CD14-positive monocyte (primary cell): ENCODE measurements at regions not wholly inside any gene's neighbourhood (a gene's known extent, or its start where the extent isn't known, plus 50 kb on each side); places are given as distances from the start of the nearest gene placed in this dataset.
"Not testable (repeated sequence)": the region's sequence is repeated elsewhere in the genome, so short reads cannot be mapped to it uniquely, and the experiment has no call there.

Experiments
- DNase-seq, 3 donors: peaks; one replicate each; pipeline ENCODE4 v3.0.0-alpha.2; 2011 to 2022
- H2AFZ ChIP-seq: 2 replicates; pipeline ENCODE4 v1.6.0; 2012; ENCODE audit warnings: mild to moderate bottlenecking, low read depth, low read length, inconsistent platforms; ENCODE audit not compliant: insufficient read depth, poor library complexity, severe bottlenecking
- H3K27ac ChIP-seq, 2 donors: 1 replicate in 1 of 2; 2 replicates in 1 of 2; pipeline ENCODE4 v1.5.1; 2012 to 2013; ENCODE audit warnings: low read length in 2 of 2, control low read depth in 1 of 2, inconsistent platforms in 1 of 2, low read depth in 1 of 2, mild to moderate bottlenecking in 1 of 2
- H3K27me3 ChIP-seq, 2 donors: one replicate each; pipeline versions ENCODE4 v1.6.0 to v1.6.1; 2011 to 2013; ENCODE audit warnings: low read length in 2 of 2; ENCODE audit not compliant: control insufficient read depth in 2 of 2, insufficient read depth in 2 of 2
- H3K36me3 ChIP-seq, 2 donors: replicated peaks in 1 of 2; 1 replicate in 1 of 2; 2 replicates in 1 of 2; pipeline versions ENCODE4 v1.5.1 to v1.6.1; 2012 to 2013; ENCODE audit warnings: low read length in 2 of 2, control low read depth in 1 of 2, inconsistent platforms in 1 of 2, mild to moderate bottlenecking in 1 of 2; ENCODE audit not compliant: insufficient read depth in 2 of 2, control insufficient read depth in 1 of 2
- H3K4me1 ChIP-seq, 2 donors: 1 replicate in 1 of 2; 2 replicates in 1 of 2; pipeline versions ENCODE4 v1.5.1 to v1.6.1; 2012 to 2013; ENCODE audit warnings: low read length in 2 of 2, control low read depth in 1 of 2, inconsistent platforms in 1 of 2, mild to moderate bottlenecking in 1 of 2, moderate library complexity in 1 of 2; ENCODE audit not compliant: insufficient read depth in 2 of 2, control insufficient read depth in 1 of 2
- H3K4me2 ChIP-seq: replicated peaks from 2 replicates; pipeline ENCODE3; 2012; ENCODE audit warnings: low read length, moderate library complexity, mild to moderate bottlenecking; ENCODE audit not compliant: poor library complexity, severe bottlenecking; ENCODE audit errors: extremely low read depth
- H3K4me3 ChIP-seq, 3 experiments: fragments of 200-600 bp in 1 of 3; sonication (generic) in 1 of 3; replicated peaks in 1 of 3; 1 replicate in 2 of 3; 2 replicates in 1 of 3; pipeline ENCODE4 v1.5.1; 2011 to 2013; ENCODE audit warnings: low read length in 3 of 3, mild to moderate bottlenecking in 3 of 3, control low read depth in 2 of 3, low read depth in 2 of 3, inconsistent platforms in 1 of 3, moderate library complexity in 1 of 3
- H3K79me2 ChIP-seq: 2 replicates; pipeline ENCODE4 v1.6.0; 2012; ENCODE audit warnings: mild to moderate bottlenecking, control low read depth, inconsistent platforms, low read length, moderate library complexity; ENCODE audit not compliant: insufficient read depth
- H3K9ac ChIP-seq: 2 replicates; pipeline ENCODE4 v1.6.0; 2017; ENCODE audit warnings: low read length, mild to moderate bottlenecking; ENCODE audit not compliant: insufficient read depth, poor library complexity, severe bottlenecking
- H3K9me3 ChIP-seq, 2 donors: replicated peaks in 1 of 2; 1 replicate in 1 of 2; 2 replicates in 1 of 2; pipeline versions ENCODE4 v1.5.1 to v1.6.1; 2012 to 2013; ENCODE audit warnings: low read length in 2 of 2, control low read depth in 1 of 2; ENCODE audit not compliant: control insufficient read depth in 1 of 2, insufficient read depth in 1 of 2
- H4K20me1 ChIP-seq: 2 replicates; pipeline ENCODE4 v1.6.0; 2012; ENCODE audit warnings: mild to moderate bottlenecking, low read length, control low read depth, moderate library complexity; ENCODE audit not compliant: insufficient read depth
- H3K27ac Mint-ChIP-seq, 7 donors: one replicate each; pipeline ENCODE4 v1.8.0; 2020; ENCODE audit warnings: mild to moderate bottlenecking in 7 of 7, mixed read lengths in 7 of 7, moderate library complexity in 6 of 7, inconsistent platforms in 2 of 7
- H3K27me3 Mint-ChIP-seq, 3 donors: one replicate each; pipeline ENCODE4 v1.8.0; 2021 to 2022; ENCODE audit warnings: low read depth in 3 of 3, mild to moderate bottlenecking in 3 of 3, mixed read lengths in 3 of 3, moderate library complexity in 3 of 3, inconsistent platforms in 1 of 3
- H3K36me3 Mint-ChIP-seq, 2 donors: one replicate each; pipeline ENCODE4 v1.8.0; 2020; ENCODE audit warnings: mixed read lengths in 2 of 2, inconsistent platforms in 1 of 2, mild to moderate bottlenecking in 1 of 2
- H3K4me1 Mint-ChIP-seq: one replicate; pipeline ENCODE4 v1.8.0; 2020; ENCODE audit warnings: mild to moderate bottlenecking, mixed read lengths
- H3K4me3 Mint-ChIP-seq, 2 donors: one replicate each; pipeline ENCODE4 v1.8.0; 2020; ENCODE audit warnings: mild to moderate bottlenecking in 2 of 2, mixed read lengths in 2 of 2, moderate library complexity in 1 of 2
- H3K9me3 Mint-ChIP-seq, 7 donors: one replicate each; pipeline ENCODE4 v1.8.0; 2020 to 2022; ENCODE audit warnings: mixed read lengths in 7 of 7, mild to moderate bottlenecking in 6 of 7, moderate library complexity in 6 of 7, inconsistent platforms in 2 of 7
- CTCF ChIP-seq: fragments of 200-600 bp; IDR thresholded peaks from one replicate; pipeline ENCODE4 v1.8.0; 2022; ENCODE audit warnings: antibody characterized with exemption, mild to moderate bottlenecking
- whole genome bisulfite sequencing: methylation state at CpG from one replicate; pipeline ENCODE4 v1.1.5; 2013; ENCODE audit warnings: missing lambda C conversion rate; ENCODE audit not compliant: insufficient coverage; 5-methylcytosine and 5-hydroxymethylcytosine counted together
- intact Hi-C, 2 donors: fragments of 100-400 bp; cut with micrococcal nuclease; formaldehyde crosslinking; loops; one replicate each; pipeline versions ENCODE4 v1.15.0 to v1.15.1; 2023

GRCh38 chr14:57136669-57137328 is 131.9 kb downstream of the EXOC5 start:
- DNase-seq, result no peak
- no peaks in the 10 kb centered on the region for H3K27me3 ChIP-seq
- no peak overlapping the region for H3K27ac Mint-ChIP-seq

GRCh38 chr14:57127809-57128208 is 140.9 kb downstream of the EXOC5 start:
- H3K27ac Mint-ChIP-seq, H3K79me2 ChIP-seq, H3K36me3 Mint-ChIP-seq, H2AFZ ChIP-seq, H3K4me1 ChIP-seq, DNase-seq, H3K27me3 ChIP-seq, H3K4me1 Mint-ChIP-seq, H3K9me3 ChIP-seq, H3K27ac ChIP-seq, intact Hi-C loops, H3K27me3 Mint-ChIP-seq, H3K4me2 ChIP-seq, H4K20me1 ChIP-seq, H3K9ac ChIP-seq, H3K4me3 Mint-ChIP-seq, H3K36me3 ChIP-seq, H3K4me3 ChIP-seq, H3K9me3 Mint-ChIP-seq: not testable (repeated sequence)
- WGBS, result no CpG with 5 or more reads among the region's 6 CpGs

More at GRCh38 chr14:57136669-57137328, 131.9 kb downstream of the EXOC5 start:
- no peak overlapping the region for H3K27ac ChIP-seq
- TF ChIP-seq CTCF, result no peak
- no peak overlapping the region for H3K4me2 ChIP-seq
- H3K79me2 ChIP-seq, result no peaks in the 10 kb centered on the region
- H2AFZ ChIP-seq, result no peak overlapping the region
- Mint-ChIP-seq H3K9me3 (peaks cover 0 to 6% (median 3%) of the 10 kb centered on the region in 7 donors), H3K4me1 (no peaks in the 10 kb centered on the region), H3K4me3 (no peak overlapping the region), H3K36me3 (no peaks in the 10 kb centered on the region), H3K27me3 (peaks cover 0 to 2% (median 2%) of the 10 kb centered on the region in 3 donors)
- H3K36me3 ChIP-seq, result no peaks in the 10 kb centered on the region
- no peaks in the 10 kb centered on the region for H3K4me1 ChIP-seq
- no peak overlapping the region for H3K4me3 ChIP-seq
- intact Hi-C loops, result no loop called here
- no peaks in the 10 kb centered on the region for H3K9me3 ChIP-seq
- WGBS, result 70% methylated on average over 9 of the region's 10 CpGs
- no peaks in the 10 kb centered on the region for H4K20me1 ChIP-seq
- no peak overlapping the region for H3K9ac ChIP-seq
